Stimulated activated CD4-positive, alpha-beta T cell treated with anti-CD3 and anti-CD28 coated beads, Interleukin-4, amount 100 ng/mL, for 48 hours (primary cell): ENCODE measurements at regions not wholly inside any gene's neighbourhood (a gene's known extent, or its start where the extent isn't known, plus 50 kb on each side); places are given as distances from the start of the nearest gene placed in this dataset.

Experiments
- DNase-seq, 2 donors: peaks; one replicate each; pipeline ENCODE4 v3.0.0-alpha.2; 2020; ENCODE audit warnings: low read depth in 2 of 2

DNA sequence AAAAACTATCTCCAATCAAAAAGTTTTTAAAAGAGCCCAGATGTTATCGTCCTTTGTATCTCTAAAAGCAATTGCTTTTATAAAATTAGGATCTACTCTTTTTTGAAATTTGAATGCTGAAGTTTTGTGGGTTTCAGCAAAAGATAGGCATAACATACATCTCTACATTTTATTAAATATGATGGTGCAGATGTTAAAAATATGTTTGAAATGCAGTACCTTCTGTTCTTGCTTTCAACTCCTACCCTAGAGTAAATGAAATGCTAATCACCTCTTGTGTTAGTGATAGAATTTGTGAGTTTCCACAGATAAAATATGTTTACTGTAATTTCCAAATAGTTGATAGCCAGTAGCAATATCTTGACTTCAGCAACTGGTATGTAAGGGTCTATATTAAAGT lies 95.7 kb upstream of the VPREB1 start:
- DNase-seq: no peak

- DNase-seq: no peak
Measured at GRCh38 chr22:22144858-22145257, 99.7 kb upstream of the VPREB1 start.

DNA sequence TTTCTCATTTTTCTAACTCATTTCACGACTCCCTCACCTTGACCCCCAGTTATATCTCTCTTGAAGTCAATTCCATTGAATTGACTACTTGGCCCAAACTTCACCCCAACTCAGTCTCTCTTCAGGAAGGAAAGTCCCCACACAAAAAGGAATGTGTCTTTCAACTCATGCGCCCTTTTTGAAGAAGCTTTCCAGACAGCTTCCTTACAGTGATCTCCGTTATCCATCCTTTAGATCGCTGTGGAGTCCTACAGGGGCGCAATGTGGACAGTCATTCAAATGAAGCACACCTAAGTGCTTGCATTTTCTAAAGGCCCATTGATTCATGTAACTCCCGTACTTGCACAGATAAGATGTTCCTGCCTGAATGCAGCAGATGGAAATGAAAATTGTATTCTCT lies 101.1 kb upstream of the VPREB1 start:
- no peak for DNase-seq

- DNase-seq: no peak
Measured at GRCh38 chr22:22142661-22143060, 101.9 kb upstream of the VPREB1 start.

GRCh38 chr22:22141771-22142591 lies 102.6 kb upstream of the VPREB1 start:
- DNase-seq: no peak

GRCh38 chr22:22141031-22141430 lies 103.6 kb upstream of the VPREB1 start:
- no peak for DNase-seq

- no peak for DNase-seq
Measured at GRCh38 chr22:22139364-22139763, 105.2 kb upstream of the VPREB1 start.

DNA sequence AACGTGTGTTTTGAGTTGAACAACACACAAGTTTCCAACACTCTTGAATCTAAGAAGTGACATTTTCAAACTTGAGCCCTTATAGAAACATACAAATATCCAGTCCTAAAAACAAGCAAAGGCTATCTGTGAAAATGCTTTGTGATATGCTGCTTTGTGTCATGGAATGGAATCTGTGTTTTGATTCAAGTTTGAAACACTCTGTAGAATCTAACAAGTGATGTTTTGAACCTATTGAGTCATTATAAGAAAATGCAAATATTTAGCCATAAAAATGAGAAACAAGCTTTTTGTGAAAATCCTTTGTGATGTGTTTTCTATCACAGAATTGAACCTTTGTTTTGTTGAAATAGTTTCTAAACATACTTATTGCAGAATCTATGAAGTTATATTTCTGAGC lies 105.7 kb upstream of the VPREB1 start:
- DNase-seq: no peak

DNA sequence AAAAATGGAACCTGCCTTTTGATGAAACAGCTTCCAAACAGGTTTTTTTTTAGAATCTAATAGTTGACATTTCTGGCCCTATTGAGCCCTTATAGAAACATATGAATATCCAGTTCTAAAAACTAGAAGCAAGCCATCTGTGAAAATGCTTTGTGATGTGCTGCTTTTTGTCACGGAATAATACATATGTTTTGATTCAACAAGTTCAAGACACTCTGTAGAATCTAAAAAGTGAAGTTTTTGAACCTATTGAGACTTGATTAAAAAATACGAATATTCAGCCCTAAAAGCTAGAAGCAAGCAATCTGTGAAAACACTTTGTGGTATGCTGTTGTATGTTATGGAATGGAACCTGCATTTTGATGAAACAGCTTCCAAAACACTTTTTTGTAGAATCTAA lies 106.7 kb upstream of the VPREB1 start:
- DNase-seq: no peak

GRCh38 chr22:22133910-22134309 lies 110.7 kb upstream of the VPREB1 start:
- DNase-seq: no peak

DNA sequence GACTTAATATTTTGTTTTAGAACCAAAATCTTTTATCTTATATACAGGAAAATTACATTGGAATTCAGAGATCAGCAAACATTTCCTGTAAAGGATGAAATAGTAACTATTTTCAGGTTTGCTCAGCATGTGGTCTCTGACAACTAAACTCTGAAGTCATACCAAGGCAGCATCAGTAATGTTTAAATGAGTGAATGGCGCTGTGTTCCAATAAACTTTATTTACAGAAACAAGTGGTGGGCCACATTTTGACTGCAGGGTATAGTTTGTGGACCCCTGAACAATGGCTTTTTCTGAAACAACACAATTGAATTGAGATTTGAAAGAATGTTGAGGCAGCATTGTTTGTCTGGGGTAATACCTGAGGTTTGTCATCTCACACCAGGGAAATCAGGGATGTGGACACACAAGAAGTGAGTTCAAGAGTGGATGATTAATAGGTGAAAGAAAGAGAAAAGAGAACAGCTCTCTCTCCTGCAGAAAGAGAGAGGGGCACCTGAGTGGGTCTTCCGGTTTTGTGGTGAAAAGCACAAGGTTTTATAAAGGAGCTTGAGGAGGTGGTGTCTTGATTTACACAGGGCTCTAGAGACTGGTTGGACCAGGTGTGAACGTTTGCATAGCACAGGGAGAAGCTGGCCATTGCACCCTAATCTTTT lies 113.5 kb upstream of the VPREB1 start:
- DNase-seq: no peak

DNA sequence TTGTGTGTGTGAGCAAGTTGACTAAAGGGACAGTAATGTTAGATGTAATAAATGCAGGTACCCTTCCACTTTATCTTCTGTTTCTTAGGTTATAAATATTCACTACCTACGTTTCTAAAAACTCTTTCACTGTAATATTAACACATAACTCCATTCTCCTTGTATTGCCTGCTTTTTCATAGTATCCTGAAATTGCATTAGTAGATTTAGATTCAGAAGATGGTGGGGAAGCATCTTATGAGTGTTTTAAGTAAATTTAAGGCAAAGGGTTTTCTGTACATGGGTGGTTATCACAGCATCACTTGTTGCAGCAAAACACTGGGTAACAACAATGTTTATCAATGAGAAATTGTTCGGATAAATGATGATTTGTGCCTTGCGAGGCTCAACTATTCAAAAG lies 115.2 kb upstream of the VPREB1 start:
- no peak for DNase-seq

GRCh38 chr22:22128440-22128839 lies 116.1 kb upstream of the VPREB1 start:
- DNase-seq: no peak

GRCh38 chr22:22127100-22127499 lies 117.5 kb upstream of the VPREB1 start:
- no peak for DNase-seq

- no peak for DNase-seq
Measured at GRCh38 chr22:22125579-22126468, 118.8 kb upstream of the VPREB1 start.

GRCh38 chr22:22125028-22125578 lies 119.5 kb upstream of the VPREB1 start:
- DNase-seq: no peak

DNA sequence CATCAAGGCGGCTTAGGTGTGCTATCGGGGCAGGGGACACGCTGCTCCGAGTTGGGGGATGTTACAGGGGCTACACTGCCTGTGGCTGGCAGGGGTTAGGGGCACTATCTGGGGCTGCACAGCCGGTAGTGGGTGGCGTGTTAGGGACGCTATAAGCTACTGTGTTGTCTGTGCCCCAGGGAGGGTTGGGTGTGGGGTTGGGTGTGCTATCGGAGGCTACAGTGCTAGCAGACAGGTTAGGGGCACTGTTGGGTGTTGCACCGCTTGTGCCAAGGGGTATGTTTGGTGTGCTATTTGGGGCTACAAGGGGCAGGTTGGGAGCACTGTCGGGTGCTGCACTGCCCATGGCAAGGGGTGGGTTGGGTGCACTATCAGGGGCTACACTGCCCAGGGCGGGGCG lies 120.2 kb upstream of the VPREB1 start:
- DNase-seq: no peak

- DNase-seq: no peak
Measured at GRCh38 chr22:22123960-22124278, 120.7 kb upstream of the VPREB1 start.

DNA sequence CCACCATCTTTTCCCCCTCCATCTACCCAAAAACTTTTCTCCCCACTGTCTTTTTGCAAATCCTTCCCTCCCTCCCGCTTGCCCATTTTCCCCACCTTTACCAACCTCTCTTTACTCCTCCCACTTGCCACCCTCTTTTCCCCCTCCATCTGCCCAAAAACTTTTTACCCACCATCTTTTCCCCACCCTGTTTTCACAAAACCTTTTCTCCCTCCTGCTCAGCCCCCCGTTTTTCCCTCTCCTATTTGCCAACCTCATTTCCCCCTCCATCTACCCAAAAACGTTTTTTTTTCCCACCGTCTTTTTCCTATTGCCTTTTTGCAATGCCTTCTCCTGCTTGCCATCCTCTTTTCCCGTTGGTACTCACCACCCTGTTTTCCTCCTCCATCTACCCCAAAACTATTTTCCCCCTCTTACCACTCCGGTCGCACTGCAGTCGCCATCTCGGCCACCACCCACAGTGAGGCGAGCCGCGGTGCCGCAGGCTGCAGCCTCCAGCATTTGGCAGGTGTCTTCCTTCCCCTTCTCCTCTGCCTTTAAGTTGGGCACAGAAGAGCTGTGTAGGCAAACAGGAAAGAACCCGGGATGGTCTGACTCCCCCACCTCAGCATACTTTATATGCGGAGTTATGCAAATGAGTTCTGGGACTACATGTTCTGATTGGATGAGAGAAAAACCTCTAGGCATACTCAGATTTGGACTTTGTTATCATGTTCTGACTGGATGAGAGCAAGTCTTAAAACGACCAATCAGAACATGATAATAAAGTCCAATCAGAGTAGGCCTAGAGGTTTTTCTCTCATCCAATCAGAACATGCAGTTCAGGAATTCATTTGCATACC lies 121.2 kb upstream of the VPREB1 start:
- DNase-seq: no peak

DNA sequence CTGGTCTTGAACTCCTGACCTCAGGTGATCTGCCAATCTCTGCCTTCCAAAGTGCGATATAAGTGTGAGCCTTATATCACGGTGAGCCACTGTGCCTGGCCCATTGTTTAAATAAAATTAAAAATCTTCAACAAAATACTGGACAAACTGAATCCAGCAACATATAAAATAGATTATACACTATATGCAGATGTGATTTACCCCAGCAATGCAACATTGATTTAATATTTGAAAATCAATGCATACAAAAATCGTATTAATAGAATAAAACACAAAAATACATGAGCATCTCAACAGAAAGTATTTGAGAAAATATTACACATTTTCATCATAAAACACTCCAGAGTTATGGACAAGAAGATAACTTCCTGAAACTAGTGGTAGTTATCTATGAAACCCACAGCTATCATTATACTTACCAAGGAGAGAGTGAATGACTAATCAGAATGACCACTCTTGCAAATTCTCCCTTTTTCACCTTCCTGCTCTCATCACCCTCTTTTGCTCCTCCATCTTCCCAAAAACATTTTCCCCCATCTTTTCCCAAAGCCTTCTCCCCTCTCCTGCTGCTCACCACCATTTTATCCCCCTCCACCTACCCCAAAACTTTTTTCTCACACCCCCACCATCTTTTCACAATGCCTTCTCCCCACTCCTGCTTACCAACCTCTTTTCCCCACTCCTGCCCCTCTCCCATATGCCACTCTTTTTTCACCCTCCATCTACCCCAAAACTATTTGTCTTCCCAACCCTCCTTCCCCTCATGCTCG lies 122.1 kb upstream of the VPREB1 start:
- no peak for DNase-seq

- DNase-seq: no peak
Measured at GRCh38 chr22:22121445-22121844, 123.1 kb upstream of the VPREB1 start.
